ENCODE measurements at regions not wholly inside any gene's neighbourhood (a gene's known extent, or its start where the extent isn't known, plus 50 kb on each side); places are given as distances from the start of the nearest gene placed in this dataset.

DNA sequence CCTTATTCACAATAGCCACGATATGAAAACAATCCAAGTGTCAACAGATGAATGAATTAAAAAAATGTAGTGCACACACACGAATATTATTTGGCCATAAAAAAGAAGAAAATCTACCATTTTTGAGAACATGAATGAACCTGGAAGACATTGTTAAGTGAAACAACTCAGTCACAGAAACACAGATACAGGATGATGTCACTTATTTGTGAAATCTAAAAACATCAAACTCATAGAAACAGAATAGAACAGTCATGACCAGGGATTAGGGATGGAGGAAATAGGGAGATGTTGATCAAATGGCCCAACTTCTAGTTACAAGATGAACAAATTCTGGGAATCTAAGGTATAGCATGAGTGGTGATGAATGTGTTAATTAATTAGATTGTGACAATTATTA, 72.3 kb downstream of the MACIR start:
- TF ChIP-seq POLR2AphosphoS5 (IDR thresholded peaks at IDR 0.05; ENCODE audit: low read depth, low read length) (no peak), TAF1 (IDR thresholded peaks at IDR 0.05; ENCODE audit: borderline replicate concordance, low read depth, low read length) (no peak), POLR2A (IDR thresholded peaks at IDR 0.05; ENCODE audit: low read depth, low read length) (no peak)

All from GM12892 (cell line).